ENCODE measurements at regions not wholly inside any gene's neighbourhood (a gene's known extent, or its start where the extent isn't known, plus 50 kb on each side); places are given as distances from the start of the nearest gene placed in this dataset.

- Histone ChIP-seq H3K4me3 (replicated peaks in 1 of 3) (no peak overlapping the region), H3K4me1 (peaks cover 0 to 15% of the 10 kb centered on the region in 2 donors), H3K27ac (no peak overlapping the region), H3K9me3 (no peaks in the 10 kb centered on the region), H3K27me3 (no peaks in the 10 kb centered on the region), H3K36me3 (no peaks in the 10 kb centered on the region)
- WGBS, 2 donors: 89 to 92% methylated on average over 6 of the region's 6 CpGs
- intact Hi-C loops (cut with DNase I): no loop called here
- no peak for TF ChIP-seq POLR2A (IDR thresholded peaks at IDR 0.05)
- TF ChIP-seq CTCF (IDR thresholded peaks at IDR 0.05): no peak
- no peak for DNase-seq
These were observed 78.5 kb downstream of the MSX1 start for GRCh38 chr4:4937926-4938325.

- no peak for TF ChIP-seq POLR2A (IDR thresholded peaks at IDR 0.05)
- TF ChIP-seq CTCF (IDR thresholded peaks at IDR 0.05): no peak
- Histone ChIP-seq H3K36me3 (no peaks in the 10 kb centered on the region), H3K27ac (no peak overlapping the region), H3K4me1 (peaks cover 0 to 30% of the 10 kb centered on the region in 2 donors), H3K4me3 (replicated peaks in 1 of 3) (no peak overlapping the region), H3K27me3 (no peaks in the 10 kb centered on the region), H3K9me3 (no peaks in the 10 kb centered on the region)
- 41 to 54% methylated on average over 1 of the region's 1 CpG for WGBS, 2 donors
- intact Hi-C loops (cut with DNase I): no loop called here
- peak; percentile 45 to 67 for DNase-seq
These were observed 77.5 kb downstream of the CYTL1 start for GRCh38 chr4:4941751-4942150.

- 64 to 70% methylated on average over 3 of the region's 3 CpGs for WGBS, 2 donors
These were observed 76.6 kb downstream of the CYTL1 start for GRCh38 chr4:4942658-4943057.

GRCh38 chr4:4945021-4945420 lies 74.2 kb downstream of the CYTL1 start:
- no peak for DNase-seq
- peaks cover 0 to 30% of the 10 kb centered on the region in 2 donors for H3K4me1 ChIP-seq
- no peak overlapping the region for H3K27ac ChIP-seq
- no peak overlapping the region for H3K4me3 ChIP-seq (replicated peaks in 1 of 3)
- no peaks in the 10 kb centered on the region for H3K9me3 ChIP-seq
- intact Hi-C loops (cut with DNase I): no loop called here
- WGBS, 2 donors: 90 to 94% methylated on average over 3 of the region's 3 CpGs
- H3K36me3 ChIP-seq: no peaks in the 10 kb centered on the region
- no peaks in the 10 kb centered on the region for H3K27me3 ChIP-seq
- no peak for TF ChIP-seq POLR2A (IDR thresholded peaks at IDR 0.05)
- TF ChIP-seq CTCF (IDR thresholded peaks at IDR 0.05): no peak

More at GRCh38 chr4:4942658-4943057, 76.6 kb downstream of the CYTL1 start:
- H3K36me3 ChIP-seq: no peaks in the 10 kb centered on the region
- no peak overlapping the region for H3K27ac ChIP-seq
- peaks cover 0 to 30% of the 10 kb centered on the region in 2 donors for H3K4me1 ChIP-seq
- DNase-seq: no peak
- intact Hi-C loops (cut with DNase I): no loop called here
- TF ChIP-seq CTCF (IDR thresholded peaks at IDR 0.05) (no peak), POLR2A (IDR thresholded peaks at IDR 0.05) (no peak)
- no peaks in the 10 kb centered on the region for H3K27me3 ChIP-seq
- H3K4me3 ChIP-seq (replicated peaks in 1 of 3): no peak overlapping the region
- H3K9me3 ChIP-seq: no peaks in the 10 kb centered on the region

- H3K4me3 ChIP-seq (replicated peaks in 1 of 3): no peak overlapping the region
- intact Hi-C loops (cut with DNase I): no loop called here
- WGBS, 2 donors: 94 to 97% methylated on average over 1 of the region's 1 CpG
- DNase-seq: no peak
- no peak overlapping the region for H3K27ac ChIP-seq
- no peaks in the 10 kb centered on the region for H3K9me3 ChIP-seq
- TF ChIP-seq CTCF (IDR thresholded peaks at IDR 0.05): no peak
- TF ChIP-seq POLR2A (IDR thresholded peaks at IDR 0.05): no peak
- H3K36me3 ChIP-seq: no peaks in the 10 kb centered on the region
- no peaks in the 10 kb centered on the region for H3K27me3 ChIP-seq
- H3K4me1 ChIP-seq: peaks cover 0 to 30% of the 10 kb centered on the region in 2 donors
These were observed 73.4 kb downstream of the CYTL1 start for GRCh38 chr4:4945829-4946228.

Data from thyroid gland (tissue), 4 donors.